ENCODE measurements at regions not wholly inside any gene's neighbourhood (a gene's known extent, or its start where the extent isn't known, plus 50 kb on each side); places are given as distances from the start of the nearest gene placed in this dataset.

- no peak for TF ChIP-seq CTCF (IDR thresholded peaks at IDR 0.05)
- no peak for TF ChIP-seq POLR2A (IDR thresholded peaks at IDR 0.05)
- no peak for TF ChIP-seq POLR2AphosphoS5 (IDR thresholded peaks at IDR 0.05)
Observed at GRCh38 chr3:27574438-27574795, 90.2 kb upstream of the SLC4A7 start.
